Hematopoietic multipotent progenitor cell (in vitro differentiated cells): ENCODE measurements at regions not wholly inside any gene's neighbourhood (a gene's known extent, or its start where the extent isn't known, plus 50 kb on each side); places are given as distances from the start of the nearest gene placed in this dataset.

Source experiments
- DNase-seq, 3 donors: peaks; one replicate each; pipeline ENCODE4 v3.0.0-alpha.2; 2011 to 2015; ENCODE audit warnings: low read depth in 2 of 3, low spot score in 2 of 3

GRCh38 chr11:112770487-112770886 is 190.7 kb upstream of the NCAM1 start:
- no peak for DNase-seq

- DNase-seq: peak in 2 of 3 donors; percentile 5 to 19
These were observed 189.4 kb upstream of the NCAM1 start for GRCh38 chr11:112771851-112772250.

DNA sequence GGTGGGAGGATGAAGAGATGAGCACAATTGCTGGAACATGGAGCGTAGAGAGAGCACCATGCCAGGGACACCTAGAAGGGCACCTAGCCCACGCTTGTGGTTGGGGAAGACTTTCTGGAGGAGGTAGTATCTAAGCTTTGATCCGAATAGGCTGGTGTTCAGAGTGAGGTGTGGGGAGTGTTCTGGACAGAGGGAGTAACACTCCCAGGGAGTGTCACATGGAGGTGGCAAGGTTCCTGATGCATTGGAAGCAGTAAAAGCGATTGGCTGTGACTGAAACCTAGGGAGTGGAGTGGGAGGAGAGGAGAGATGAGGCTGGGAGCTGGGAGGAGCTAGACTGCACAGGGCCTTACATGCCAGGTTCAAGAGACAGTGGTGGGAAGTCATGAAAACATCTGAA is 188.0 kb upstream of the NCAM1 start:
- DNase-seq: no peak

- DNase-seq: no peak
These were observed 184.4 kb upstream of the NCAM1 start for GRCh38 chr11:112776834-112777233.

- no peak for DNase-seq
These were observed 183.9 kb upstream of the NCAM1 start for GRCh38 chr11:112777283-112777751.

- no peak for DNase-seq
These were observed 182.9 kb upstream of the NCAM1 start for GRCh38 chr11:112778091-112778876.

GRCh38 chr11:112778877-112779266 is 182.3 kb upstream of the NCAM1 start:
- DNase-seq: no peak

DNA sequence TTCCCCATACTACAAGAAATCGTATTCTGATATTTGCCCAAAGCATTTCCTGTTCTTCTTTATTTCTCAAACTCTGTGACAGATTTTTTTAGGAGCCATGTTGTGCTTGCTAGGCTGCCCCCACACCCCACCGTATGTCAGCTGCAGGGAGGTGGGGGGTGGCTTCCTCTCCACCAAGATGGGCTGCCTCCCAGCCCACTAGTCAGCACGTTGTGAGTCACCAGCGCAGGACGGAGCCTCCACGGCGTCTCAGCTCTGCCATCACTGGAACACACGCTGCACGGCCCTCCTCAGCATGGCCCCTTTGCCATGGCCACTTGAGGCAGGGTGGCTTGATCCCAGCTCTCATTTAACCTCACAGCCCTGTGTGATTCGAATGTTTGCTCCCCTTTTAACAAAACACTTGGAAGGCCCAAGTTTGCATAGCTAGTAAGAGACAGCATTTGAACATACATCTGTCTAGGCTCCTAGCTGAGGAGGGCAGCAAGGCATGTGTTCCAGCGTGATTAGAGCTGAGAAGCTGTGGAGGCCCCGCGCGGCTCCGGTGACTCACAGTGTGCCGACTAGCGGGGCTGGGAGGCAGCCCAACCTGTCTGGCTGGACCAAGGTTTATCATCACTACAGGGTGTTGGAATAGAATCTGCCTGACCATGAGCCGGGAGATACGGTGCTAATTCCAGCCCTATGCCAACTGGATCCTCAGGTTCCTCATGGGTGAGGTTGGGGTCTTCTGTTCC is 180.7 kb upstream of the NCAM1 start:
- DNase-seq: no peak

DNA sequence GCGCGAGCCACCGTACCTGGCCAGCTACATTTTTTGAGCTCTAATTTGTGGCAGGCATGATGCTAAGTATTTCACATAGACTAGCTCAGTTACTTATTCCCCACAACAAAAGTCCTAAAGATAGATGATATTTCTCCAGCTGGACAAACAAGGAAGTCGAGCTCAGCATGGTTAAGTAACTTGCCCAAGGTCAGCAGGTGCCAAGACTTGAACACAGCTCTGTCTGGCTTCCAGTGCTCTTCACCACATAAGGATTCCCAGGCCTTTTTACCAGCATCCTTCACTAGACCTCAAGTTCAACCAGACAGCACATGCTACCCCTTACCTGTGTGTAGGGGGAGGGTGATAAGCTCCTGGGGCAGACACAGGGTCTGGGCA is 177.3 kb upstream of the NCAM1 start:
- no peak for DNase-seq

- DNase-seq: no peak
These were observed 176.7 kb upstream of the NCAM1 start for GRCh38 chr11:112784323-112785073.

GRCh38 chr11:112785149-112785548 is 176.1 kb upstream of the NCAM1 start:
- peak in 1 of 3 donors; percentile 15 for DNase-seq

DNA sequence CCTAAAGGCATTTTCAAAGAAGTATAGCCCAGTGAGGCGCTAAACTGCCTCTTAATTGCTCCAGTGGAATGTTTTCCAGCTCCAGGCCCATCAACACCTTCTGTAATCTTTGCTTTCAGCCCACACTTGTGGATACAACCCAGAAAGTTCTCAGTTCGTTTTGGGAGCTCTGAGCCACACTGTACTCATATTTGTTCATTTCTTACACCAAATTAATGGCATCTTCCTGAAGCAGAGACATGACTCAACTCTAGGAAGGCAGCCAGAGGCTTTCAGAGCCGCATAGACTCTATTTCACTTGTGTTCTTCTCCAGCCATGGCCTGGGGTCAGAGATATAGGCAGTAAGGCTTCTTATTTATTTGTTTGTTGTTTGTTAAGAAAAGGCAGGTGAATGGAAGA is 175.5 kb upstream of the NCAM1 start:
- no peak for DNase-seq

DNA sequence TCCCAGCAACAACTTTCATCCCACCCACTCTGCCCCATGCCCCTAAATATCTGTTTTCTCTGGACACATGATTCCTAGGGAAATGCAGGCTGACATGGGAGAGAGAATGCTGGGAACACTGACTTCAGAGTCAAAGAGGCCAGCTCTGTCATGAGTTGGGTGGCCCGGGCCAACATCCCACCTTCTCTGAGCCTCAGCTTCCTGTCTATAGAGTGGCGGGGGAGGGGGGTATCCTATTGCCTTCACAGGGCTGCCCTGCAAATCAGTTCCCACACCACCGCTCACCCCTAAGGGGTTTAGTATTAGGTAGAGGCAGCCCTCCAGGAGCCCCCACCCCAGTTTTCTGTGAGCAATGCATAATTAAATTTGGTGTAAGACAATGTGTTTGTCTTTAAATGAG is 175.0 kb upstream of the NCAM1 start:
- no peak for DNase-seq

DNA sequence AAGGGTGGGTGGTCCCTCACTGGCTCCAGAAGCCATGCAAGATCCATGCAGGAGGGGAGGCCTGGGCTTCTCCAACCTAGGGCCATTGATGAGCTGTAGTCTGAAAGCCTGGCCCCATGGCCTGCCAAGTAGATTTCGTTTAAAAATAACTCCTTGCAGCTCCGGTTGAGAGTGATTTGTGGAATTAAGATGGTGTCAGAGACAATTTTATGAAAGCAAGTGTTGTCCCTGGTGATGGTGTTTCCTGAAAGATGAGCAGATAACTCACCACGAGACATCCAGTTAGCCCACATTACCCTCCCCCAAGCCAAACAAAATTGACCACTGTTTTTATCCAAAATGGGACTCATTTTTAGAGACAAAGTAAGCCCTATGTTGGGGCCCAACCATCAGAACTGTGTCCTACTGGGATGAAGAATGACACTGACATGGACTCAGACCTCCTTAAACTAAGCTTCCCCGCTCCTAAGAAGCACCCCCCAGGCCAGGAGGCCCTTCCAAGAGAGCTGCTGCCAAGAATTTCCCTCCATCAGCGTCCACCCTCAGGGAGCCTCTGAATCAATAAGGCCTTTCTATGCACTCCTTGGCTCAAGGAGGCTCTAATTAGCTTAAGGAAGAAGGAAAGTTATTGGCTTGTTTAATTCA is 174.2 kb upstream of the NCAM1 start:
- no peak for DNase-seq

- no peak for DNase-seq
These were observed 171.7 kb upstream of the NCAM1 start for GRCh38 chr11:112789481-112789880.

GRCh38 chr11:112790286-112790685 is 170.9 kb upstream of the NCAM1 start:
- no peak for DNase-seq

DNA sequence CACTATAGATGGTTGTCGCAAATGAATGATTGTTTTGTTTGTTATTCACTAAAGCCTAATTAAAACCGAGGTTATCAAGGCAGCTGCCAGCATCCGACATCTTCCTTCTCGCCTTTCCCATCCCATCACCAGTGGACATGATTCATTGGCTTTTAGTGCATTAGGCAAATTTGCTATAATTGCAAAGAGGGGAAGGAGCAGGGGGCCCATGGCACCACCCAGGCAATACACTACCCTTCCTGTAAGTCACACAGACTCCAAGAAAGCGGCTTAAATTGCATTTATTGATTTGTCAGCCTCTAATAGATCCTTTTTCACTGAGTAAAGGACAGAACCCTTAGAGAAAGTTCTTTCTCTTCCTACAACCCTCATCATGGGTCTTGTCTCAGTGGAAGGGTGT is 169.2 kb upstream of the NCAM1 start:
- DNase-seq: no peak

GRCh38 chr11:112793416-112793815 is 167.8 kb upstream of the NCAM1 start:
- no peak for DNase-seq

GRCh38 chr11:112794331-112794846 is 166.8 kb upstream of the NCAM1 start:
- DNase-seq: no peak

GRCh38 chr11:112795142-112795815 is 165.9 kb upstream of the NCAM1 start:
- DNase-seq: peak in 1 of 3 donors; percentile 34
